ENCODE measurements at regions not wholly inside any gene's neighbourhood (a gene's known extent, or its start where the extent isn't known, plus 50 kb on each side); places are given as distances from the start of the nearest gene placed in this dataset.
"Not testable (repeated sequence)": the region's sequence is repeated elsewhere in the genome, so short reads cannot be mapped to it uniquely, and the experiment has no call there.

GRCh38 chr22:48622891-48623545, 1204.7 kb downstream of the BRD1 start:
- H3K27ac Mint-ChIP-seq: no peak overlapping the region

GRCh38 chr22:48621085-48621484, 1206.6 kb downstream of the BRD1 start:
- Histone ChIP-seq H3K9ac (ENCODE audit: low read length) (no peak overlapping the region), H3K4me2 (replicated peaks; ENCODE audit: low read depth, low read length, poor library complexity, severe bottlenecking) (no peak overlapping the region), H3K36me3 (replicated peaks in 1 of 2; ENCODE audit: control extremely low read depth in 1 of 2, control insufficient read depth in 1 of 2, extremely low read depth in 1 of 2, insufficient read depth in 2 of 2, low read length in 1 of 2) (no peaks in the 10 kb centered on the region), H3K4me3 (ENCODE audit: control extremely low read depth in 1 of 5, extremely low read depth in 1 of 5, insufficient read depth in 1 of 5, low read depth in 2 of 5, low read length in 4 of 5) (no peak overlapping the region), H2AFZ (ENCODE audit: insufficient read depth, low read depth, low read length, poor library complexity, severe bottlenecking) (no peak overlapping the region), H4K20me1 (ENCODE audit: control insufficient read depth, insufficient read depth, low read length, poor library complexity, severe bottlenecking) (no peaks in the 10 kb centered on the region), H3K27me3 (replicated peaks in 1 of 4; ENCODE audit: control extremely low read depth in 1 of 4, control insufficient read depth in 3 of 4, insufficient read depth in 4 of 4, low read length in 3 of 4) (no peaks in the 10 kb centered on the region), H3K79me2 (ENCODE audit: control insufficient read depth, insufficient read depth, low read length) (no peaks in the 10 kb centered on the region), H3K27ac (ENCODE audit: low read length in 2 of 2) (no peak overlapping the region), H3K4me1 (ENCODE audit: control insufficient read depth in 2 of 2, insufficient read depth in 2 of 2, low read length in 2 of 2) (no peaks in the 10 kb centered on the region), H3K9me3 (ENCODE audit: control extremely low read depth in 1 of 3, control insufficient read depth in 2 of 3, insufficient read depth in 1 of 3, low read length in 2 of 3) (peaks cover 0 to 19% (median 0%) of the 10 kb centered on the region in 3 donors)
- no peak for ATAC-seq (ENCODE audit: low read depth)
- Mint-ChIP-seq H3K9me3 (ENCODE audit: insufficient read depth) (no peaks in the 10 kb centered on the region), H3K27ac (no peak overlapping the region), H3K4me3 (no peak overlapping the region), H3K27me3 (no peaks in the 10 kb centered on the region), H3K4me1 (no peaks in the 10 kb centered on the region)
- TF ChIP-seq CTCF (IDR thresholded peaks at IDR 0.05) (no peak), EZH2 (IDR thresholded peaks at IDR 0.05; ENCODE audit: borderline replicate concordance, insufficient read depth, low read depth, low read length, poor library complexity, severe bottlenecking) (no peak)
- ChIA-PET POLR2A (no interaction called here), CTCF (no interaction called here)
- no peak for DNase-seq
- intact Hi-C loops (cut with micrococcal nuclease): no loop called here

More at GRCh38 chr22:48622891-48623545, 1204.7 kb downstream of the BRD1 start:
- peaks cover 0 to 25% (median 0%) of the 10 kb centered on the region in 3 donors for H3K9me3 ChIP-seq (ENCODE audit: control extremely low read depth in 1 of 3, control insufficient read depth in 2 of 3, insufficient read depth in 1 of 3, low read length in 2 of 3)
- H3K27me3 Mint-ChIP-seq: no peaks in the 10 kb centered on the region
- H3K4me3 ChIP-seq (ENCODE audit: control extremely low read depth in 1 of 5, extremely low read depth in 1 of 5, insufficient read depth in 1 of 5, low read depth in 2 of 5, low read length in 4 of 5): no peak overlapping the region
- DNase-seq (no peak), ATAC-seq (ENCODE audit: low read depth) (no peak)
- POLR2A ChIA-PET: no interaction called here
- 90% methylated on average over 43 of the region's 55 CpGs for WGBS (ENCODE audit: insufficient coverage)
- CTCF ChIA-PET: no interaction called here
- no peaks in the 10 kb centered on the region for H3K4me1 ChIP-seq (ENCODE audit: control insufficient read depth in 2 of 2, insufficient read depth in 2 of 2, low read length in 2 of 2)
- no peaks in the 10 kb centered on the region for H3K79me2 ChIP-seq (ENCODE audit: control insufficient read depth, insufficient read depth, low read length)
- H3K27me3 ChIP-seq (replicated peaks in 1 of 4; ENCODE audit: control extremely low read depth in 1 of 4, control insufficient read depth in 3 of 4, insufficient read depth in 4 of 4, low read length in 3 of 4): no peaks in the 10 kb centered on the region
- H3K36me3 ChIP-seq (replicated peaks in 1 of 2; ENCODE audit: control extremely low read depth in 1 of 2, control insufficient read depth in 1 of 2, extremely low read depth in 1 of 2, insufficient read depth in 2 of 2, low read length in 1 of 2): no peaks in the 10 kb centered on the region
- H3K4me2 ChIP-seq (replicated peaks; ENCODE audit: low read depth, low read length, poor library complexity, severe bottlenecking): no peak overlapping the region
- H3K4me3 Mint-ChIP-seq: no peak overlapping the region
- no peak overlapping the region for H2AFZ ChIP-seq (ENCODE audit: insufficient read depth, low read depth, low read length, poor library complexity, severe bottlenecking)
- no peaks in the 10 kb centered on the region for H4K20me1 ChIP-seq (ENCODE audit: control insufficient read depth, insufficient read depth, low read length, poor library complexity, severe bottlenecking)
- intact Hi-C loops (cut with micrococcal nuclease): no loop called here
- no peaks in the 10 kb centered on the region for H3K9me3 Mint-ChIP-seq (ENCODE audit: insufficient read depth)
- H3K9ac ChIP-seq (ENCODE audit: low read length): no peak overlapping the region
- TF ChIP-seq EZH2 (IDR thresholded peaks at IDR 0.05; ENCODE audit: borderline replicate concordance, insufficient read depth, low read depth, low read length, poor library complexity, severe bottlenecking) (no peak), CTCF (IDR thresholded peaks at IDR 0.05) (no peak)
- H3K27ac ChIP-seq (ENCODE audit: low read length in 2 of 2): no peak overlapping the region
- H3K4me1 Mint-ChIP-seq: no peaks in the 10 kb centered on the region

GRCh38 chr22:48620460-48620859, 1207.2 kb downstream of the BRD1 start:
- H3K4me3 ChIP-seq (ENCODE audit: control extremely low read depth in 1 of 5, extremely low read depth in 1 of 5, insufficient read depth in 1 of 5, low read depth in 2 of 5, low read length in 4 of 5); ATAC-seq (ENCODE audit: low read depth); H3K9me3 Mint-ChIP-seq (ENCODE audit: insufficient read depth); H3K4me1 Mint-ChIP-seq; H3K27me3 ChIP-seq (replicated peaks in 1 of 4; ENCODE audit: control extremely low read depth in 1 of 4, control insufficient read depth in 3 of 4, insufficient read depth in 4 of 4, low read length in 3 of 4); H3K4me2 ChIP-seq (replicated peaks; ENCODE audit: low read depth, low read length, poor library complexity, severe bottlenecking); POLR2A ChIA-PET; H3K36me3 ChIP-seq (replicated peaks in 1 of 2; ENCODE audit: control extremely low read depth in 1 of 2, control insufficient read depth in 1 of 2, extremely low read depth in 1 of 2, insufficient read depth in 2 of 2, low read length in 1 of 2); H3K79me2 ChIP-seq (ENCODE audit: control insufficient read depth, insufficient read depth, low read length); H3K27me3 Mint-ChIP-seq; H3K9ac ChIP-seq (ENCODE audit: low read length); intact Hi-C loops (cut with micrococcal nuclease); H2AFZ ChIP-seq (ENCODE audit: insufficient read depth, low read depth, low read length, poor library complexity, severe bottlenecking); H3K4me3 Mint-ChIP-seq; H4K20me1 ChIP-seq (ENCODE audit: control insufficient read depth, insufficient read depth, low read length, poor library complexity, severe bottlenecking); H3K4me1 ChIP-seq (ENCODE audit: control insufficient read depth in 2 of 2, insufficient read depth in 2 of 2, low read length in 2 of 2); H3K27ac ChIP-seq (ENCODE audit: low read length in 2 of 2); DNase-seq; CTCF ChIA-PET; H3K27ac Mint-ChIP-seq: not testable (repeated sequence)
- H3K9me3 ChIP-seq (ENCODE audit: control extremely low read depth in 1 of 3, control insufficient read depth in 2 of 3, insufficient read depth in 1 of 3, low read length in 2 of 3): peaks cover 0 to 19% (median 0%) of the 10 kb centered on the region in 3 donors
- WGBS (ENCODE audit: insufficient coverage): no CpG with 5 or more reads among the region's 2 CpGs
